AG04449 (cell line): ENCODE measurements at regions not wholly inside any gene's neighbourhood (a gene's known extent, or its start where the extent isn't known, plus 50 kb on each side); places are given as distances from the start of the nearest gene placed in this dataset.

Experiments used
- CTCF ChIA-PET: fragments of 350-600 bp; formaldehyde crosslinking; extraction: SDS; loops from one replicate; lab custom pipeline; 2021; ENCODE audit warnings: antibody characterized with exemption; lab: Yijun Ruan, JAX
- POLR2A ChIA-PET: fragments of 400-600, 350-600 bp; formaldehyde crosslinking; extraction: SDS; loops from one replicate; lab custom pipeline; 2020; ENCODE audit warnings: antibody characterized with exemption, inconsistent platforms; lab: Yijun Ruan, JAX
- DNase-seq: peaks from one replicate; pipeline ENCODE4 v3.0.0-alpha.2; 2010; ENCODE audit warnings: low read depth, low spot score
- H3K4me3 ChIP-seq: 2 replicates; pipeline ENCODE4 v1.5.1; 2011; ENCODE audit warnings: low read depth, mild to moderate bottlenecking, control low read depth, low read length
- TF ChIP-seq, protein P1 (sequence below): IDR thresholded peaks from one replicate; pipeline ENCODE4 v1.5.1; 2011; ENCODE audit warnings: mild to moderate bottlenecking, moderate library complexity, low read length, control low read depth, inconsistent platforms; ENCODE audit not compliant: insufficient read depth; ENCODE audit errors: missing control alignments

DNA sequence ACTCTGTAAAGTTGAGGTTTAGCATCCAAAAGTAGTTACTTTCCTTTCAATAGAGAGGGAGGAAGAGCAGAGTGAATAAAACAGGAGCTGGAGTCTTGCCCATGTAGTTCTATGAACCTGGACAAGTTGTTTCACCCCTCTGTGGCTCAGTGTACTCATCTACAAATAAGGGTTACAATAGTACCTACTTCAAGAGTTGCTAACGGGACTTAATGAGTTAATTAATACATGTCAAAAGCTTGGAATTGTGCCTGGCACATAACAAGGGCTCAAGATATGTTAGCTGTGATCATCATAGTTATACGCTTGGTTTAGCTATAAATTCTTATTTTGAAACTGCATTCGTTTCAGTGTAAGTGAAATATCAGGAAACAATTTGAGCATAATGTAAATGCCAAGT lies 388.5 kb upstream of the THBS1 start:
- CTCF ChIA-PET = interaction anchor here (1.3 to 1.7 kb wide), 2 partner anchors 10 to 388 kb away, joined by 3 to 5 read pairs; no protein-coding TSS in a partner anchor
- POLR2A ChIA-PET = interaction anchor here (0.8 to 4.1 kb wide), 5 partner anchors 12 to 393 kb away, joined by 3 to 33 read pairs (median 3); partner anchors contain the start of gene THBS1
- TF ChIP-seq, protein P1, sequence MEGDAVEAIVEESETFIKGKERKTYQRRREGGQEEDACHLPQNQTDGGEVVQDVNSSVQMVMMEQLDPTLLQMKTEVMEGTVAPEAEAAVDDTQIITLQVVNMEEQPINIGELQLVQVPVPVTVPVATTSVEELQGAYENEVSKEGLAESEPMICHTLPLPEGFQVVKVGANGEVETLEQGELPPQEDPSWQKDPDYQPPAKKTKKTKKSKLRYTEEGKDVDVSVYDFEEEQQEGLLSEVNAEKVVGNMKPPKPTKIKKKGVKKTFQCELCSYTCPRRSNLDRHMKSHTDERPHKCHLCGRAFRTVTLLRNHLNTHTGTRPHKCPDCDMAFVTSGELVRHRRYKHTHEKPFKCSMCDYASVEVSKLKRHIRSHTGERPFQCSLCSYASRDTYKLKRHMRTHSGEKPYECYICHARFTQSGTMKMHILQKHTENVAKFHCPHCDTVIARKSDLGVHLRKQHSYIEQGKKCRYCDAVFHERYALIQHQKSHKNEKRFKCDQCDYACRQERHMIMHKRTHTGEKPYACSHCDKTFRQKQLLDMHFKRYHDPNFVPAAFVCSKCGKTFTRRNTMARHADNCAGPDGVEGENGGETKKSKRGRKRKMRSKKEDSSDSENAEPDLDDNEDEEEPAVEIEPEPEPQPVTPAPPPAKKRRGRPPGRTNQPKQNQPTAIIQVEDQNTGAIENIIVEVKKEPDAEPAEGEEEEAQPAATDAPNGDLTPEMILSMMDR = no peak

DNA sequence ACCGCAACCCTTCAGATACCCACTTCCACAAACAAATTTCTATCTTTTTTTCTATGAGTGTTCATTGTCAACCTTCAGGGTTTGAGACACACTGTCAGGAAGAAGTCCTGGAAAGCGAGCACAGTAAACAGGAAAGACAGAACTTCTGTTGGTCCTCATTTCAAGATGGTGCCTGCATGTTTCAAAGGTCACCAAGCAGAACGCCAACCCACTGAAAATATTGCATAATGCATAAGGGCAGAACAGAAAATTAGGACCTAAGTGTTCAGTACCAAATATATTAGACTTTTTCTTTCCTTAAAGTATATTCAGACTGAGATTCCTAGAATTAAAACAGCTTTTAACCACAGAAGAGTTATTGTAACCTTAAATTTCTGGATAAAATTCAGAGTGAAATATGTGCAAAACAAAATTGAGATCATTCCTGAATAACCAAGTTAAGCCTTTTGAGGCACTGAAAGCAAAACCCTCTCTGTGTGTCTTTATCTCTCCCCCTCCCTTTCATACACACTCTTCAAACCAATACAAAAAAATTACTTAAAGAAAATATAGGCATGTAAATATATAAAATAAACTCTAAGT lies 387.8 kb upstream of the THBS1 start:
- POLR2A ChIA-PET = interaction anchor here (1.4 to 4.1 kb wide), 4 partner anchors 50 to 388 kb away, joined by 4 to 33 read pairs (median 6); partner anchors contain the start of gene THBS1
- H3K4me3 ChIP-seq = no peak overlapping the region
- no peak for DNase-seq
- TF ChIP-seq, protein P1 = no peak
- CTCF ChIA-PET = interaction anchor here (1.3 to 1.7 kb wide), 2 partner anchors 10 to 387 kb away, joined by 3 to 5 read pairs; no protein-coding TSS in a partner anchor

More for the DNA sequence above, 388.5 kb upstream of the THBS1 start:
- DNase-seq = no peak
- no peak overlapping the region for H3K4me3 ChIP-seq

DNA sequence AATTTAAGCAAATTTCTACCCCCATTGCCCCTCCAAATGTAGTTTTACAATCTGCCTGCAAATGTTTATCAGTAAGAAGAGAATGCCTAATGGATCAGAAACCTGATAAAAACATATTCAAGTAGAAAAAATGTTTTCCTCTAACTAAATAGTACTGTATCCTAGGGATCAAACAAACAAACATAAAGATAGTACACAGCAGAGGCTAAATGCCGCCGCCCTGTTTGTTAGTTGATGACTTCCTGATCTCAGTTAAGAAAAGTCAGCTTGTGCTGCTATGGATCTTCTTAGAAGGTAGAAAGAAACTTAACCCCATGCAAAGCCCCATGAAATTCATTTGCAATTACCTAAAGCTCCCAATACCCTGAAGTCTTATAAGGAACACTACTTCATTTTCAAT lies 387.3 kb upstream of the THBS1 start:
- POLR2A ChIA-PET = interaction anchor here (1.4 to 4.1 kb wide), 3 partner anchors 49 to 388 kb away, joined by 5 to 33 read pairs (median 7); partner anchors contain the start of gene THBS1
- CTCF ChIA-PET = interaction anchor here (1.0 to 1.7 kb wide), 3 partner anchors 9 to 389 kb away, joined by 3 to 5 read pairs (median 4); no protein-coding TSS in a partner anchor

DNA sequence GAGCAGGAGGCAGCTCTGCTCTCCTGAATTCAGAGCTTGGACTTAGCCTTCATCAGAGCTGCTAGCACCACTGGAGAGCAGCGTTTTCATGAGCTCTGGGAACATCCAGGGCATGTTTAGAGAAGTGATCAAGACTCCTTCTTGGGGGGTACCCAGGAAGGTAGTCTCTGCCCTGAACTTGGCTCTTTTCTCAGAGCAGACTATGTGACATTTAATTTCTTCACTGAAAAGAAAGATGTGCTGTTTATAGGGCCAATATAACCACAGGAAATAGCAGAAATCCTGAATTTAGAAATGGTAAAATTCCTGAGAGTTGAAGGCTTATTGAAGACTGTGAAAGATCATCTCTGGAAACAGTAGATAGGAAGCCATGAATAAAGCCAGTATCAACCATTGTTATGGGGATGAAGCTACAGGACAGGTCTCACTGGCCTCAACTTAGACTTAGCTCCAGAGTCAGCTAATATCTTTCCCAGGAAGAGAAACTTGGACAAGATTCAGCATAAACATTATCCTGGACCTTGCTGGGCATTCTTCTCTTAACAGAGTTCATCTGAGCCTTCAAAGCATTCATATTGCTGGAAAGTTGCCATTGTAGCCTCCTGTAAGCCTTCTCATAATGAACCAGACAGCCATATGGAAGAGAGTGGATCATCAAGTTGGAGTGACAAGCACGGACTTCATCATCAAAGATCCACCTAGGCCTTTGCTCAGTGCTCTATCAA lies 386.6 kb upstream of the THBS1 start:
- CTCF ChIA-PET = interaction anchor here (1.0 to 1.8 kb wide), 4 partner anchors 10 to 388 kb away, joined by 3 to 4 read pairs (median 4); no protein-coding TSS in a partner anchor
- no peak overlapping the region for H3K4me3 ChIP-seq
- peak; percentile 63 for DNase-seq
- POLR2A ChIA-PET = interaction anchor here (0.6 to 4.1 kb wide), 8 partner anchors 49 to 396 kb away, joined by 3 to 33 read pairs (median 3); partner anchors contain the start of gene THBS1
- TF ChIP-seq, protein P1 = no peak

More for the DNA sequence above, 387.3 kb upstream of the THBS1 start:
- H3K4me3 ChIP-seq = no peak overlapping the region
- TF ChIP-seq, protein P1 = no peak
- DNase-seq = no peak

DNA sequence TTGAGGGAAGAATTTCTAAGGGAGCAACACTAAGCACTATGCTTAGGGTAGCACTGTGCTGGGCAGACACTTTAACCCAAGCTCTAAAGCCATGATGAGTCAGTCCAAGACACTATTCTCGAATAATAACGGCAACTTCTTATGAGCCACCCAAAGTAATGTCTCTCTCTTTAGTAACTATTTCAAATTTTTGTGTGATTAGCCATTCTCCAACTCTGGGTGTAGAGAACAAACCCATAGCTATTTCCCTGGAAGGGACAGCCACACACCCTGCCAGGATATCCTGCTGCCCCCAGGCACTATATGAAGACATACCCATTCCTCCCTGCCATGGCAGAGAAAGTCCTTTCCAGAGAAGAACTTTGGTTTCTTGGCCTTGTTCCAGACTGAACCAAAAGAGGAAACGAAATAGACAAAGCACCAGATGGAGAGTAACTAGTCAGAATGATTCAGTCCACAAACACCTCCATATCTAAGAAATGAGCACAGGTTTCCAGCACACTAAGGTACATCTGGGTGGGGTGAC lies 384.9 kb upstream of the THBS1 start:
- ChIA-PET POLR2A (interaction anchor here (0.6 to 2.2 kb wide), 8 partner anchors 14 to 481 kb away, joined by 3 to 15 read pairs (median 4); partner anchors contain the start of gene THBS1), CTCF (interaction anchor here (1.3 to 1.8 kb wide), 2 partner anchors 13 to 384 kb away, joined by 4 to 6 read pairs; no protein-coding TSS in a partner anchor)
- no peak overlapping the region for H3K4me3 ChIP-seq
- TF ChIP-seq, protein P1 = no peak
- DNase-seq = peak; percentile 70
